Activated CD4-positive, CD25-positive, alpha-beta regulatory T cell (primary cell): ENCODE measurements at regions not wholly inside any gene's neighbourhood (a gene's known extent, or its start where the extent isn't known, plus 50 kb on each side); places are given as distances from the start of the nearest gene placed in this dataset.

Experiments
- DNase-seq, 4 experiments: peaks; one replicate each; lab custom pipeline; 2025; lab: John Stamatoyannopoulos, UW

GRCh38 chr2:241924069-241924908 is 54.8 kb downstream of the RTP5 start:
- DNase-seq, result no peak

GRCh38 chr2:241924909-241925250 is 55.4 kb downstream of the RTP5 start:
- no peak for DNase-seq

GRCh38 chr2:241925277-241925676 is 55.7 kb downstream of the RTP5 start:
- DNase-seq, result no peak

GRCh38 chr2:241925821-241926441 is 56.4 kb downstream of the RTP5 start:
- DNase-seq, result no peak

GRCh38 chr2:241926541-241927311 is 57.2 kb downstream of the RTP5 start:
- no peak for DNase-seq

GRCh38 chr2:241929551-241930490 is 60.3 kb downstream of the RTP5 start:
- no peak for DNase-seq

GRCh38 chr2:241931084-241931975 is 61.8 kb downstream of the RTP5 start:
- no peak for DNase-seq

- no peak for DNase-seq
These were observed 62.7 kb downstream of the RTP5 start for GRCh38 chr2:241931976-241932898.

- DNase-seq, result no peak
These were observed 63.3 kb downstream of the RTP5 start for GRCh38 chr2:241932899-241933178.

- DNase-seq, result no peak
These were observed 63.8 kb downstream of the RTP5 start for GRCh38 chr2:241933179-241933911.

- no peak for DNase-seq
These were observed 65.8 kb downstream of the RTP5 start for GRCh38 chr2:241935314-241935713.

GRCh38 chr2:241935774-241936173 is 66.2 kb downstream of the RTP5 start:
- no peak for DNase-seq

- DNase-seq, result no peak
These were observed 67.1 kb downstream of the RTP5 start for GRCh38 chr2:241936457-241937133.

- DNase-seq, result no peak
These were observed 67.8 kb downstream of the RTP5 start for GRCh38 chr2:241937297-241937696.

- DNase-seq, result no peak
These were observed 70.0 kb downstream of the RTP5 start for GRCh38 chr2:241939541-241939940.

- DNase-seq, result no peak
These were observed 70.8 kb downstream of the RTP5 start for GRCh38 chr2:241940329-241940728.

GRCh38 chr2:241941691-241942301 is 72.3 kb downstream of the RTP5 start:
- DNase-seq, result no peak
